ENCODE measurements at regions not wholly inside any gene's neighbourhood (a gene's known extent, or its start where the extent isn't known, plus 50 kb on each side); places are given as distances from the start of the nearest gene placed in this dataset.
A peak's percentile ranks its signal among the peaks of the same experiment; 100 is the strongest.

GRCh38 chr3:150264561-150265279 is 143.4 kb upstream of the TSC22D2 start:
- no peak for DNase-seq

GRCh38 chr3:150261958-150262357 is 146.1 kb upstream of the TSC22D2 start:
- no peak for DNase-seq

- no peak for DNase-seq
Observed at GRCh38 chr3:150261418-150261817, 146.7 kb upstream of the TSC22D2 start.

- no peak for DNase-seq
Observed at GRCh38 chr3:150260398-150260710, 147.7 kb upstream of the TSC22D2 start.

- DNase-seq, result no peak
Observed at GRCh38 chr3:150259526-150260397, 148.3 kb upstream of the TSC22D2 start.

GRCh38 chr3:150256782-150257181 is 151.3 kb upstream of the TSC22D2 start:
- DNase-seq, result no peak

- no peak for DNase-seq
Observed at GRCh38 chr3:150256318-150256717, 151.8 kb upstream of the TSC22D2 start.

GRCh38 chr3:150255826-150256225 is 152.3 kb upstream of the TSC22D2 start:
- no peak for DNase-seq

GRCh38 chr3:150255413-150255812 is 152.7 kb upstream of the TSC22D2 start:
- no peak for DNase-seq

- no peak for DNase-seq
Observed at GRCh38 chr3:150254309-150254708, 153.8 kb upstream of the TSC22D2 start.

- DNase-seq, result peak in 1 of 2 donors; percentile 6
Observed at GRCh38 chr3:150253622-150254021, 154.5 kb upstream of the TSC22D2 start.

- no peak for DNase-seq
Observed at GRCh38 chr3:150252462-150252861, 155.6 kb upstream of the TSC22D2 start.

- DNase-seq, result no peak
Observed at GRCh38 chr3:150251187-150252062, 156.7 kb upstream of the TSC22D2 start.

GRCh38 chr3:150249779-150250470 is 158.2 kb upstream of the TSC22D2 start:
- no peak for DNase-seq

- no peak for DNase-seq
Observed at GRCh38 chr3:150248888-150249681, 159.0 kb upstream of the TSC22D2 start.

- no peak for DNase-seq
Observed at GRCh38 chr3:150248116-150248887, 159.8 kb upstream of the TSC22D2 start.

GRCh38 chr3:150247441-150247840 is 160.7 kb upstream of the TSC22D2 start:
- no peak for DNase-seq

GRCh38 chr3:150243466-150243865 is 164.6 kb upstream of the TSC22D2 start:
- no peak for DNase-seq

- DNase-seq, result no peak
Observed at GRCh38 chr3:150242220-150242936, 165.7 kb upstream of the TSC22D2 start.

- DNase-seq, result no peak
Observed at GRCh38 chr3:150240891-150241290, 167.2 kb upstream of the TSC22D2 start.

Data from CD4-positive, alpha-beta T cell treated with Interferon alpha-2 for 1 hour (primary cell).